Prostate gland (tissue), 2 donors: ENCODE measurements at regions not wholly inside any gene's neighbourhood (a gene's known extent, or its start where the extent isn't known, plus 50 kb on each side); places are given as distances from the start of the nearest gene placed in this dataset.

Source experiments
- CTCF ChIP-seq, 4 experiments: fragments of 200-600 bp in 2 of 4; fragments of 450-650 bp in 2 of 4; sonication (generic) in 2 of 4; IDR thresholded peaks; 1 replicate in 3 of 4; 2 replicates in 1 of 4; pipeline ENCODE4 v1.5.1; 2016 to 2019; ENCODE audit warnings: antibody characterized with exemption in 4 of 4, mild to moderate bottlenecking in 2 of 4, moderate library complexity in 2 of 4
- POLR2A ChIP-seq: fragments of 450-650 bp; IDR thresholded peaks from one replicate; pipeline ENCODE4 v1.6.1; 2016; ENCODE audit warnings: antibody characterized with exemption, mild to moderate bottlenecking

- no peak for TF ChIP-seq CTCF (IDR thresholded peaks at IDR 0.05)
- no peak for TF ChIP-seq POLR2A
These were observed 54.4 kb downstream of the CXCL1 start for GRCh38 chr4:73923631-73923937.
